ENCODE measurements at regions not wholly inside any gene's neighbourhood (a gene's known extent, or its start where the extent isn't known, plus 50 kb on each side); places are given as distances from the start of the nearest gene placed in this dataset.

DNA sequence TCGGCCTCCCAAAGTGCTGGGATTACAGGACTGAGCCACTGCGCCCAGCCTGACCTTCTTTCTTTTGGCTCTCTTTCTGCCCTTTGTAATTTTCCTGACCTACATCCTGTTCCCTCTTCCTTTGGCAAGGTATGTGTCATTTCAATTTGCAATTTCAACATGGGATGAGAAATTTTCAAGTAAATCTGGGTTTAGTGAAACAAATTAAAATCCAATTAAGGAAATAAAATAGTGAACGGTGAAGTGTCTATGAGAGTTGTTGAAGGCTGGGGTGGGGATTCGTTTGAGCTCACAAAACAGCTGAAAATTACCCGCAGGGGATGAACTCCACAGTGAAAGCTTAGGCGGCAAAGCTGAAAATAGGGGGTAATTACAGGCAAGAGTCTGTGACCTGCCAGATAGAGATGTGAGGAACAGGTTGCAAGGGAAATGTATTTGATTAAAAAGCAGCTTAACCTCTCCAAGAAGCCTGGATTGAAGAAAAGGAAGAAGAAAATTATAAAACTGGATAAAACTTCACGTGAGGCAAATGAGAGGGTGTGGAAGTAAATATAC is 277.7 kb downstream of the UTP18 start:
- 67 to 75% (median 71%) methylated on average over 7 of the region's 7 CpGs for WGBS, 5 donors
- no peak overlapping the region for H3K27ac ChIP-seq
- H3K9me3 ChIP-seq: no peaks in the 10 kb centered on the region
- H3K36me3 ChIP-seq: no peaks in the 10 kb centered on the region
- H3K4me1 ChIP-seq: no peaks in the 10 kb centered on the region
- no peak overlapping the region for H3K4me3 ChIP-seq
- TF ChIP-seq POLR2A (IDR thresholded peaks at IDR 0.05) (no peak), EP300 (IDR thresholded peaks at IDR 0.05) (no peak), POLR2AphosphoS5 (IDR thresholded peaks at IDR 0.05) (no peak), CTCF (IDR thresholded peaks at IDR 0.05) (no peak)
- intact Hi-C loops (cut with DNase I; ENCODE audit: low total_unique reads): loop anchor here (5.0 kb wide), 1 partner anchor 241 kb away; no protein-coding TSS in a partner anchor
- no peak for DNase-seq
- H3K27me3 ChIP-seq: no peaks in the 10 kb centered on the region

DNA sequence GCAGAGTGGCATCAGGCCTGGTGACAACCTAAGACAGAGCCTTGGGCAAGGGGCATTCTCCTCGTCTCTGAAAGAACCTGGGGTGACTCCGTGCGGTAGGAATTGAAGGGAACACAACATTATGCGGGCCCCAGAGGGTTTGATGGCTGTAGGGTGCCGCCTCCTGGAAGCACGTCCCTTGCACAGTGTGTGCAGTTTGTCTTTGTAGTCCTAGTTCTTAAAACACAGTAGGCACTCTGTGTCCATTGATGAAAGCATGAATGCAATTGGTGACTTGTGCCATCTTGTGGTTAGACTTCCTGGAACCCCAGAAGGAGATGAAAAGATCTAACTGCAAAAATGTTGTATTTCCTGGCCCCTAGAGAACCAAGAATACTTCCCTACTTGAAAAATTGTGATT is 279.8 kb downstream of the UTP18 start:
- TF ChIP-seq POLR2A (IDR thresholded peaks at IDR 0.05) (no peak), EP300 (IDR thresholded peaks at IDR 0.05) (no peak), POLR2AphosphoS5 (IDR thresholded peaks at IDR 0.05) (no peak), CTCF (IDR thresholded peaks at IDR 0.05) (no peak)
- intact Hi-C loops (cut with DNase I; ENCODE audit: low total_unique reads): no loop called here
- H3K27me3 ChIP-seq: no peaks in the 10 kb centered on the region
- no peak overlapping the region for H3K4me3 ChIP-seq
- H3K27ac ChIP-seq: no peak overlapping the region
- 83 to 100% (median 87%) methylated on average over 1 to 6 of the region's 6 CpGs for WGBS, 5 donors
- no peak for DNase-seq
- no peaks in the 10 kb centered on the region for H3K4me1 ChIP-seq
- no peaks in the 10 kb centered on the region for H3K36me3 ChIP-seq
- no peaks in the 10 kb centered on the region for H3K9me3 ChIP-seq

DNA sequence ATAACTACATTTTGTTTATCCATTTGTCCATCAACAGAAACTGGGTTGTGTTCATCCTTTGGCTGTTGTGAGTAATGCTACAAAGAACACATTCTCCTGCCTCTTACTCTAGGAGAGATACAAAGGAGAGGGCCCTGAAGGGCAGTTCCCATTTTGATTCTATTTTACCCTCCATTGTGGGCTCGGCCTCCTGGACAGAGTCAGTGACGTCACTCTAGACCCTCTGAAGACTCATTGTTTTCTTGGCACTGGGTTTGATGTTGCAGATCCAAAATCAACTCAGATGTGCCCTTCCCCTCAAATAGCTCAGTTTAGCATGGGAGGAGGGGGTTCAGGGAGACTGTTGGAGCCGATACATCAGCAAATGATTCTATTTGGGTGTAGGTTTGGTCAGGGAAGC is 280.9 kb downstream of the UTP18 start:
- no peak overlapping the region for H3K4me3 ChIP-seq
- TF ChIP-seq POLR2A (IDR thresholded peaks at IDR 0.05) (no peak), POLR2AphosphoS5 (IDR thresholded peaks at IDR 0.05) (no peak), CTCF (IDR thresholded peaks at IDR 0.05) (no peak), EP300 (IDR thresholded peaks at IDR 0.05) (no peak)
- no peak for DNase-seq
- 65 to 79% (median 74%) methylated on average over 3 of the region's 3 CpGs for WGBS, 5 donors
- H3K9me3 ChIP-seq: no peaks in the 10 kb centered on the region
- H3K4me1 ChIP-seq: no peaks in the 10 kb centered on the region
- no peaks in the 10 kb centered on the region for H3K27me3 ChIP-seq
- no peaks in the 10 kb centered on the region for H3K36me3 ChIP-seq
- intact Hi-C loops (cut with DNase I; ENCODE audit: low total_unique reads): no loop called here
- H3K27ac ChIP-seq: no peak overlapping the region

DNA sequence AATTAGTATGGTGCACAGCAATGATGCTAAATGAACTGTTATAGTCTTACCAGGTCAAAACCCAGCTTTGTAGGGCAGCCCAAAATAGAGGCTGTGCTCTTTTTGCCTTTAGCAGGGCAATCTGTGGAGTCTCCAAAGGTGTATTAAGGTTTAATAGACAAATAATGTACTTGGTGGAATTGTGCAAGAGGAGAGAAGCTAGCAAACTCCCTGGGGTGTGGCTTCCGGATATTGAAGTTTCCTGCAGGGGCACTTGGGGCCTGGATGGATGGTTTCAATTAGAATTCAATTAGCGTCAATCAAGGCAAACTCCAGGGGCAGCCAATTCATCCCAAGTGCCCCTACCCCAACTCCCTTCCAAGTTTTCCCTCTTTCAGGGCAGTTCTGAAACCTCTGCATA is 285.8 kb downstream of the UTP18 start:
- H3K4me3 ChIP-seq: no peak overlapping the region
- H3K36me3 ChIP-seq: no peaks in the 10 kb centered on the region
- H3K27me3 ChIP-seq: no peaks in the 10 kb centered on the region
- TF ChIP-seq POLR2A (IDR thresholded peaks at IDR 0.05): no peak
- no peak for TF ChIP-seq CTCF (IDR thresholded peaks at IDR 0.05)
- TF ChIP-seq EP300 (IDR thresholded peaks at IDR 0.05): no peak
- TF ChIP-seq POLR2AphosphoS5 (IDR thresholded peaks at IDR 0.05): no peak
- no peak for DNase-seq
- H3K4me1 ChIP-seq: no peaks in the 10 kb centered on the region
- WGBS, 5 donors: 65 to 83% (median 76%) methylated on average over 2 of the region's 2 CpGs
- no peaks in the 10 kb centered on the region for H3K9me3 ChIP-seq
- no peak overlapping the region for H3K27ac ChIP-seq
- intact Hi-C loops (cut with DNase I; ENCODE audit: low total_unique reads): no loop called here
